ENCODE measurements at regions not wholly inside any gene's neighbourhood (a gene's known extent, or its start where the extent isn't known, plus 50 kb on each side); places are given as distances from the start of the nearest gene placed in this dataset.
"Not testable (repeated sequence)": the region's sequence is repeated elsewhere in the genome, so short reads cannot be mapped to it uniquely, and the experiment has no call there.

DNA sequence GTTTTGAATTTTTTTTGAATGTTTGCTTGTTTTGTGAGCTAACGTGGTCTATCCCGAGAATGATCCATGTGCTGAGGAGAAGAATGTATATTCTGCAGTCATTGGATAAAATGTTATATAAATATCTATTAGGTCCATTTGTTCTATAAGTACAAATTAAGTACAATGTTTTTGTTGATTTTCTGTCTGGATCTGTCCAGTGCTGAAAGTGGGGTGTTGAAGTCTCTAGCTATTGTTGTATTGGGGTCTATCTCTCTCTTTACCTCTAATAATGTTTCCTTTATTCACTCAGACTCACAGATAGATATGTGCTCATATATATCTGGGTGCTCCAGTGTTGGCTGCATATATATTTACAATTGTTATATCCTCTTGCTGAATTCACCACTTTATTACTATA lies 144.8 kb upstream of the SETMAR start:
- no peak for DNase-seq

DNA sequence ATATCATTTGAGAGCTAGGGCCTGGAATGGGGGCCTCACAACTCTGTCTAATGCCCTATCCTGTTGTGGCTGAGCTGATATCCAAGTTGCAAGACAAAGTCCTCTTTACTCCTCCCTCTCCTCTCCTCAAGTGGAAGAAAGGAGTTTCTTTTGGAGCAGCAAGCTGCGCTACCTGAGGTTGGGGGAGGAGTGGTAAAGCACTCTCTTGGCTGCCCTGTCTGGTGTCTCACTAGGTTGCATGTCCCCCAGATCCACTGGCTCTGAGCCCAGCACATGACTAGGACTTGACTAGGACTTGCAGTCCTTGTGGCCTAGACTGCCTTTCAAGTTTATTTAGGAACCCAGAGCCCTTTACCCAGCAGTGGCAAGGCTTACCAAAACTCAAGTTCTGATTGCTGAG lies 141.1 kb upstream of the SETMAR start:
- no peak for DNase-seq

DNA sequence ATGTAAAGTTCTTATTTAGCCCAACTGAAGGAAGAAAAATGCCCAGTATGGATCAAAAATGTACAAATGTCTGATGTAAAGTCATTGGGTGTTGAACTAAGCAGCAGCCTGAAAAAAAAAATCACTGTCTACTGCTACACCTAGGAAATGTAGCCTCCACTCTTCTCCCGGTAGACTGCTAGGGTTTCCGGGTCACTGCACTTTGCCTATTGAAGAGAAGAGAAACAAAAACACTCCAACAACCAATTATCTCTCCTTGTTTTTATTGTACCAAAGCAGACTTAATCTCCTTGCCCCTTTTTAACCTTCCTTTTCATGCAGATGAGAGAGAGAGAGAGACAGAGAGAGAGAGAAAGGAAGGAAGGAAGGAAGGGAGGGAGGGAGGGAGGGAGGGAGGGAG lies 140.2 kb upstream of the SETMAR start:
- DNase-seq = no peak

DNA sequence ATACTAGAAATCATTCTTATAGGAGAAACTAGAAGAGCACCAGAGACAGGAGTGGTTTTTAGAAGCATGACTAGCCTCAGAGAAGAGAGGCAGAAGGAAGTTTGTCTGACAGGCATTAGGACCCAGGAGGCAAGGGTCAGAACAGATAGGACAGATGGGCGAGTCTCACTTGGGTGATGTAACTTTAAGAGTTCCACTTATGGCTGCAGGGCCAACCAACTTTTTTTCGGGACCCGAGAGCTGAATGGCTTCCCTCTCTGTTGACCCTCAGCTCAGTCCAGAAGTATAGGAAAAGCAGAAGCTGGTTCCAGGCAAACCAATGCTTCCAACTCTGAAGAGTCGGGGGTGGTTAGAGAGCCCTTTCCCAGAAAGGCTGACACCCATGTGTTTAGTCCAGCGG lies 136.6 kb upstream of the SETMAR start:
- no peak for DNase-seq

DNA sequence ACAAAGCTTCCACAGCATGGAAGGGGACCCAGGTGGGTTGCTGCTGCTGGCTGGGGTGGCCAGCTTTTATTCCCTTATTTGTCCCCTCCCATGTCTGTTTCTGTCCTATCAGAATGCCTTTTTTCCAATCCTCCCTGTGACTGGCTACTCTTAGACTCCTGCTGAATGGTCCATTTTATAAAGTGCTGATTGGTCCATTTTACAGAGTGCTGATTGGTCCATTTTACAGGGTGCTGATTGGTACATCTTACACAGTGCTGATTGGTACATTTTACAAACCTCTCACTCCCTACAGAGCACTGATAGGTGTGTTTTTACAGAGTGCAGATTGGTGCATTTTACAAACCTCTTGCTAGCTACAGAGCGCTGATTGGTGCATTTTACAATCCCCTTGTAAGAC lies 135.9 kb upstream of the SETMAR start:
- DNase-seq = not testable (repeated sequence)

DNA sequence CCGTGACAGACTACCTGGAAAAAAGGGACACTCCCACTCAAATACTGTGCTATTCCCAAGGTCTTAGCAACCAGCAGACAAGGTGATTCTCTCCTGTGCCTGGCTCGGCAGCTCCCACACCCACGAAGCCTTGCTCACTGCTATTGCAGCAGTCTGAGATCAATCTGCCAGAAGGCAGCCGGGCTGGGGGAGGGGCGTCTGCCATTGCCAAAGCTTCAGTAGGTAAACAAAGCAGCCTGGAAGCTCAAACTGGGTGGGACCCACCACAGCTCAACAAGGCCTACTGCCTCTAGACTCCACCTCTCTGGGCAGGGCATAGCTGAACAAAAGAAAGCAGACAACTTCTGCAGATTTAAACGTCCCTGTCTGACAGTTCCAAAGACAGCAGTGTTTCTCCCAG lies 128.4 kb upstream of the SETMAR start:
- DNase-seq = no peak

DNA sequence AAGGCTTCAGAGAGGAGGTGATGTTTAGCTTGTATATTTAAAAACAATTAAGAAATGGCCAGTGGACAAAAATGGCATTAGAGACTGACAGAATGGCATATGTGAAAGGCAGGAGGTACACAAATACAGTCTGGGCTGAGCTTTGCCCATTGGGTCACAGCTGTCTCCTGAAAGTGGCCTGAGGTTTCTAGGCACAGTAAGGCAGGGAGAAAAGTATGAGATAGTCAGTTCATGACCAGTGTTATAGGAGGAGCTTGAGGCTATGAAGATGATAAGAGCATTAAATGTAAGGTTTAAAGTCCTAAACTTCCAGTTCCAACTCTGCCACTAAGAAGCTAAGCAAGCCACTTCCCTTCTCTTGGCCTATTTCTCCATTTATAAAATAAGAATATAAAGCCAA lies 111.2 kb upstream of the SETMAR start:
- no peak for DNase-seq

DNA sequence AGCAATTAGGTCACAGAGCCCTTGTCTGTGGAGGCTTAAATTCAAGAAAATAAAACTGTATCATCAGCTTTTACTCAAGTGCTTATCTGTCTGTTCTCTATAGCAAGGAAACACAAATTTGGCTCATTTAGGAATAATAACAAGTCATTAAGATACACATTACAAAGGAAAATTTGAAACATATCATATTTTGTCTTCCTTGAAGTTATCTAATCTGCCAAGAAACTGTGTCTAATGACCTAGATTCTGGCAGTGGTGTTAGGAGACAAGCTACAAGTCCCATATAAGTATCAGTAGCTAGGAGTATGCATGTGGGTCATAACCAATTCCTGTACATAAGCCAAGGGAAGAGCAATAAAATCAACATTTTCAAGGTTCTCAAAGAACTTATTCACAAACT lies 108.2 kb upstream of the SETMAR start:
- DNase-seq = no peak

DNA sequence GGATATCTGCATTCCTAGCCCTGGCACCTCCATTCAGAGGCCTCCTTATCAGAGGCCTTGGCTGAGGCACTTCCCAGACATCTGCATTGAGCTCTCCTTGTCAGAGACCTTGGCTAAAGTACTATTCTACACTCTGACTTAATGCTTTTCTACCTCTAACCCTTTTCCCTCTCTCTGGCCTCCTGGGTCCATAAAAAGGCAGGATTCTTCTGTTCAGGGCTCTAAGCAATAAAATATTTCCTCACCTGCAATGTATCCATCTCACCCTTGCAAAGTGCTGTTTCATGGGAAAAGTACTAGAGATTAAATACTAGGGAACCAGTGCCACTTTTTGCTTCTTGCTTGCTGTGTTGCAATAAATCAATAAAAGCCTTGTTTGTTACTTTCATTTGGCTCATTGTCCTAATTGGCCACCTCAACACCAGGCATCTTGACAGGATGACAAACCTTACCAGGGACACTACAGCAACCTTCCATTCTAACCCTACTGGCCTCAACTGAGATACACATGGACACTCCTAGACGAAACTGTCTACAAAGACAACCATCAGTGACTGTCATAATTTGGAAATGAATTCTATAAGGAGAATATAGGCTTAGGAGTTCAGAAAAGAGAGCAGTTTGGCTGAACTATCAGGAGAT lies 106.5 kb upstream of the SETMAR start:
- DNase-seq = no peak

DNA sequence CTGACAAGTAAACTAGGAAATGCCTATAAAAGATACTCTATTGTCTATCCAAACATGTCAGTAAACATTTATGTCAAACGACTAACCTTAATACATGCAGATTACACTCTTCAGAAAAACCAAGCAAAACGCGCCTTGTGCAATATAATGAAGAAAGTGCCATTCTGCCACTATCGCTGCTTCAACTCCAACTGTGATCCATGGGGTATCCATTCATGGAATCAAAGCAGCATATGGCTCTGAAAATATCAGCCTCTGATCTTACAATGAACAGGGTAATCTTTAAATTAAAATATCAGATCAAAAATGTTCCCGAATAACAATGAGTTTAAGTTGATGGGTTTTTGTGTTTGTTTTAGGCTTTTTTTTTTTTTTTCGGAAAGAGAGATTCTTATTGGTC lies 105.5 kb upstream of the SETMAR start:
- no peak for DNase-seq

DNA sequence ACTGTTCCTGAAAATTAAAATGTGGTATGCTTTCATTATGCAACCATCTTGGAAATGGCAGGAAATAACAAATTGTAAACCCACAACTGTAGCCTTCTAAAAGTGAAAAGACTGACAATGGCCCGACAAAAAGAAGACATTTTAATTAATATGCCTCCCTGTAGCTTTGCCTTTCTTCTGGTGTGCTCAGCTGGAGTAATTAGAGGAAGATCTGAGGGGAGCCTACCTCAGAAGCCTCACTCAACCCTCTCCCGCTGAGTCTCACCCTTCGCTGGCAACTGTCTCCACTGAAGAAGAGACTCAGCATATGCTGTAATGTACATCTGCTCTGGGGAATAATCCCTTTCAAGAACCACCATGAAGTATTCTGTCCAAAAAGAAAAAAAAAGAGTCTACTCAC lies 104.7 kb upstream of the SETMAR start:
- no peak for DNase-seq

DNA sequence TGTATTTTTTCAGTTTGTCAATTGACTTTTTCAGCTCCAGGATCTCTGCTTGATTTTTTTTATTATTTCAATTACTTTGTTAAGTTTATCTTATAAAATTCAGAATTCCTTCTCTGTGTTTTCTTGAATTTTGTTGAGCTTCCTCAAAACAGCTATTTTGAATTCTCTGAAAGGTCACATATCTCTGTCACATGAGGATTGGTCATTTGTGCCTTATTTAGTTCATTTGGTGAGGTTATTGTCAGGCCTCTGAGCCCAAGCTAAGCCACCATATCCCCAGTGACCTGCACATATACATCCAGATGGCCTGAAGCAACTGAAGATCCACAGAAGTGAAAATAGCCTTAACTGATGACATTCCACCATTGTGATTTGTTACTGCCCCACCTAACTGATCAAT lies 98.4 kb upstream of the SETMAR start:
- not testable (repeated sequence) for DNase-seq

DNA sequence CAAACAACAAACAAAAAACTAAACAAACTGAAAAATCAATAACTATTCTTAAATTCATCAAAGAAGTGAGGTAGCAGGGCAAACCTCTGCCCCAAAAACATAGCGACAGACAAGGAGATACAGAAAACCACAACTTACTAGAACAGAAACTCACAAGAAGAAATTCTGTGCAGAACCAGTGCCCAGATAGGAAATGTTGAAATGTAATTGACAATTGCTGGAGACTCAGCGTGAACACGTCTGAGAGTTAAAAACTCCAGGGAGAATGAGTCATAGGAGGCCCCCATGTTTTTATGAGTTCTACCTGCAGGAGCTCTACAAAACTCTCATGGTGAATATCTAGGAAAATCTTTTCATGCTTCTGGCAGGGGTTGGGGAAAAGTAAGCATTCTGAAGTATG lies 95.5 kb upstream of the SETMAR start:
- peak; percentile 35 for DNase-seq

DNA sequence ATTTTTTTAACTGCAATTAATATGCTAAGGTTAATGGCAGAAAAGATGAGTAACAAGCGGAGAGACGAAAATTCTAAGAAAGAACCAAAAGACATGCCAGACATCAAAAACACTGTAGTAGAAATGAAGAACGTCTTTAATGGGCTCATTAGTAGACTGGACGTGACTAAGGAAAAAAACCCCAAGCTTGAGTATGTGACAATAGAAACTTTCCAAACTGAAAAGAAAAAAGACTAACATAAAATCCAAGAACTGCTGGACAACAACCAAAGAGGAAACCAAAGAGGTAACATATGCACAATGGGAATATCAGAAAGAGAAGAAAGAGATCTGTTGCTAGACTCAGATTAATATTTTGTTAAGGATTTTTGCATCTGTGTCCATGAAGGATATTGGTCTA lies 94.6 kb upstream of the SETMAR start:
- no peak for DNase-seq

DNA sequence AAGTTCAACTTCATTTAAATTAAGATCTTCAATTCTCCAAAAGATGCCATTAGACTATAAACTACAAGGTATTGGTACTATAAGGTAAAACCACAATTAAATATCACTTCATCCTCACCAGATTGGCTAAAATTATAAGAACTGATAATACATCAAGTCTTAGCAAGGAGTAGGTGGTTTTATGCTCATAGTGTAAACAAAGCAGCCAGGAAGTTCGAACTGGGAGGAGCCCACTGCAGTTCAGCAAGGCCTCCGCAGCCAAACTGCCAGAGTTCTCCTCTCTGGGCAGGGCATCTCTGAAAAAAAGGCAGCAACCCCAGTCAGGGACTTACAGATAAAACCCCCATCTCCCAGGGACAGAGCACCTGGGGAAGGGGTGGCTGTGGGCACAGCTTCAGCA lies 91.6 kb upstream of the SETMAR start:
- DNase-seq = no peak

DNA sequence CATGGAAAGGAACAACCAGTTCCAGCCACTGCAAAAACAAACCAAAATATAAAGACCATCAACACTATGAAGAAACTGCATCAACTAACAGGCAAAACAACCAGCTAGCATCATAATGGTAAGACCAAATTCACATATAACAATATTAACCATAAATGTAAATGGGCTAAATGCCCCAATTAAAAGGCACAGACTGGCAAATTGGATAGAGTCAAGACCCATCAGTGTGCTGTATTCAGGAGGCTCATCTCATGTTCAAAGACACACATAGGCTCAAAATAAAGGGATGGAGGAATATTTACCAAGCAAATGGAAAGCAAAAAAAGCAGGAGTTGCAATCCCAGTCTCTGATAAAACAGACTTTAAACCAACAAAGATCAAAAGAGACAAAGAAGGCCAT lies 89.7 kb upstream of the SETMAR start:
- DNase-seq = not testable (repeated sequence)

DNA sequence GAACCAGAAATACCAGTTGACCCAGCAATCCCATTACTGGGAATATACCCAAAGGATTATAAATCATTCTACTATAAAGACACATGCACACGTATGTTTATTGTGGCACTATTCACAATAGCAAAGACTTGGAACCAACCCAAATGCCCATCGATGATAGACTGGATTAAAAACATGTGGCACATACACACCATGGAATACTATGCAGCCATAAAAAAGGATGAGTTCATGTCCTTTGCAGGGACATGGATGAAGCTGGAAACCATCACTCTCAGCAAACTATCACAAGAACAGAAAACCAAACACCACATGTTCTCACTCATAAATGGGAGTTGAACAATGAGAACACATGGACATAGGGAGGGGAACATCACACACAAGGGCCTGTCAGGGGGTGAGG lies 86.2 kb upstream of the SETMAR start:
- not testable (repeated sequence) for DNase-seq

DNA sequence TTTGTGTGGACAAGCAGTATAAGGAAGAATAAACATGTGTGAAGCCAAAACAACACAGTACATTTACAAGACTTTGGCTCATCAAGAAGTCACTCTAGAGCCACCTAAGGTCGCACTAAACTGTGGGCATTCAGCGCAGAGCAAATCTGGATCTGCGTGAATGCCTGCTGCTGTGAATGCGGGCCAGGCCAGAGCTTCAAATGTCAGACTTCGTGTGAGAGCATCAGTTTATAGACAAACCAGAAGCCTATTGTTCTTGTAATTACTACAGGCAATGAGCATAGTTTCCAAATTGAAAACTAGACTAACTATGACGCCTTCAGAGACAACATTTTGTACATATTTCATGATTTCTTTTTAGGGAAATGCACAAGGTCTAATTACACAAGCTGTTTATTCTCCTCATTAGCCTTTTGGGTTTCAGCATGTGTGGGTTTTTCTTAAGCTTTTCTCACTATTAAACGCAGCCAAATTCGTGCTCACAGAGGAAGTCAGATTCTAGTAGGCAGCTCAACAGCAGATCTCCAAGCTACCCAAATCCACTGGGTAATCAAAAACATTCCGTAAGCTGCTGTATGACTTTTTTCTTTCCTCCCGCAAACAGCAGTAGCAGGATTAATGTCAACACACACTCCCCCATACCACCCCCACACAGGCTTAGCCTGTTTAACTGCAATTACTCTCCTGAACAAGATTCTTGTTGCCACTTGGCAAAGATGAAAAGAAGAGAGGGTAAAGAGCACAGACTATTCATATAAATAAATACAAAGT lies 84.5 kb upstream of the SETMAR start:
- DNase-seq = no peak

DNA sequence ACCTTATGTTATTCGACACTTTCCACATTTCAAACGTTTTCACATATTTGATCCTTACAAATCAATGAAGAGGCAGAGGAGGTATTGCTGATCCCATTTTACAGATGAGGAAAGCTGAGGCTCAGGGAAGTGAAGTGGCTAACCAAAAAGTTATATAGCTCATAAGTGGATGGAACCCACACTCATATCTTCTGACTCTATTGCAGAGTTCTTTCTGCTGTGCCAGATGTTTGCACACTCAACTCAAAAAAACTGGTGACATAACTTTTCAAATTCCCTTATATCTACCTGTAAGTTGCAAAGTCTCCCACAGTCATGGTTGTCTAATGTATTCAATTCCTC lies 84.0 kb upstream of the SETMAR start:
- DNase-seq = no peak

DNA sequence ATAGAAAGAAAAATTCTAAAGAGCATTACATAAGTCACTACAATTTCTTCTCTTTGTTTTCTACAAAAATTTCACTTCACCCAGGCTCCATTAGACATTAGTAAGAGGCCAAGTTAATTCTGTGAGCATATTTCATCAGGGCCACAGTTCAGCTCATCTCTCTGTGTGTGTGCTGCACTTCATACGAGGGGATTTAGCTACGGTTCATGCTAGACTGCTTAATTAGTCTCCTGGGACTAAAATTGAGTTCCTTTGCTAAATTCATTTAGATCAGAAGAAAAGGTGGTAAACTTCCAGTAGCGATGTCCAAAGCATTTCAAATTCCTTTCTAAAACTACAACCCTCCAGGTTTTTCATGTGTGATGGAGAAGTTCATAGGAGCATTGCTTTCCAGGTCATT lies 83.1 kb upstream of the SETMAR start:
- no peak for DNase-seq

DNA sequence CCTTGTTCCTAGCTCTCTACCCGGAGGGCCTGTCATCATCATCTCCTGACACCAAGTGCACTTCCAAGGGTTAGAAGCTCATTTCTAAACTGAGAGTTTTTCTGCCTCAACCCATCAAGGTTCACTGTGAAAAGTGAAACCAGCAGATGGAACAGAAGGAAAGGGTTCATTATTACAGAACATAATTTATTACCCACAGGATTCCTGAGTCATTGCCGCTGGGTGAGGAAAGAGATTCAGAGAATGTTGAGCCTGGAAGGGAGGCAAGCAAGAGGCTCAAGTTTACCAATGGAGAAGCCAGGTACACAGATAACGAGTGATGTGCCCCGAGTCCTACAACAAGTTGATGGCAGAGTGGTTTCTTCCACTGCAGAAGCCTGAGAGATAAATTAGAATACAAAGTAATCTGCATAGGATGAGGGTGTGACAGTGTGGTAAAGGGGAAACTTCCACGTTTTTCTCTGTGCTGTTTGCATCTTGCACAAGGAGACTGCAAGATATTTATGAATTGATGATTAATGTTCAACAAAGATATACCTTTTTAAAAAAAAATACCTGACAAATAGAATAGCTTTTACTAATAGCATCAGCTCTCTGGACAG lies 80.5 kb upstream of the SETMAR start:
- no peak for DNase-seq

DNA sequence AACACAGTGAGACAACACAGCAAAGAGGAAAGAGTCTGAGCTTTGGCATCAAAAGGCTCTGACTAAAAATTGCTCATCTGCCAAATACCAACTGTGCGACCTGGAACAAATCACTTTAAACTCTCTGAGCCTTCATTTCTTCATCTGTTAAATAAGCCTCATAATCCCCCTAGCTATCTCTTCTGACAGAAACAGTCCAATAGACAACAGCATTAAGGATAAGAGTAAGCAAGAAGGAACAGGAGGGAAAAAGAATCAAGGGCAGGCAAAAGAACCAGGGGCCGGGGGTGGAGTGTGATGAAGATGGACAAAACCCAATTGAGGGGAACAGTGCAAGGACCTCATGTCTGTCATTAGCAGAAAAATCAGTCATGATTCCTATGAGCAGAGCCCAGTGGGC lies 79.4 kb upstream of the SETMAR start:
- no peak for DNase-seq

DNA sequence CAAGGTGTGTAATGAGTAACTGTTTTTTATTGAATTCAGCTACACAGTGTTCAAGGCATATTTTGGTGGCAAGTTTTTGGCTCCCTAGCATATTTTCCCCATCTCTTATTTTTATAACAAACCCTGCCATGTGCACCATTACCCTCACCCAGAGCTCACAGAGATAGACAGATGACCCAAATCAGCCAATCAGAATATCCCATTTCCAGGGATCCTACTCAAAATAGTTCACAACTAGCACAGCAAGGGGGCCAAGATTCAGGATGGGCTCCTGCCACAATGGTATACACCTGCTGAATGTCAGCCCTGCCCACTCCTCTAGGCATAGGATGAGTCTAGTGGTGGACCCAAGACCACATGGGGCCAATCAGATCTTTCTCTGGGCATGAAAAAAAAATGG lies 78.8 kb upstream of the SETMAR start:
- DNase-seq = no peak

DNA sequence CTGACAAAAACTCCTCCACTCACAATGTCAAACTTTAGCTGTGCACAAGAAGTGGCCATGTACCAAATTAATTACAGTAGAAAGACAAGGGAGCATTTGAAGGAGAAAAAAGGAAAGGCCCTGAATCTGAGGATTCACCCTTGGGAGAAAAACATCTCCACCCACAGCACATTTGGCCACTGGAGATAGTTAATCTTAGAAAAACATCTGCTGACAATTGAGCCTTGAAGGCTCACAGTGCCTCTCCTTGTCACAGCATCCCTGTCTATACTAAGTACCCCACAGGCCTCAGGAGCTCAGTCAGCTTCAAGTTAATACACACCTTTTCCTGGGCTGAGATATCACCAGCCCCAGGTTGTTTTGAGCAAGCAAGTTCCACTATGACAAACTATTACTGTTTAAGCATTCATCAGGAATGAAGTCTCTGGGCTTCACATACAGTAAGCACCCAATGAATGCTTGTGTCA lies 78.1 kb upstream of the SETMAR start:
- DNase-seq = no peak

DNA sequence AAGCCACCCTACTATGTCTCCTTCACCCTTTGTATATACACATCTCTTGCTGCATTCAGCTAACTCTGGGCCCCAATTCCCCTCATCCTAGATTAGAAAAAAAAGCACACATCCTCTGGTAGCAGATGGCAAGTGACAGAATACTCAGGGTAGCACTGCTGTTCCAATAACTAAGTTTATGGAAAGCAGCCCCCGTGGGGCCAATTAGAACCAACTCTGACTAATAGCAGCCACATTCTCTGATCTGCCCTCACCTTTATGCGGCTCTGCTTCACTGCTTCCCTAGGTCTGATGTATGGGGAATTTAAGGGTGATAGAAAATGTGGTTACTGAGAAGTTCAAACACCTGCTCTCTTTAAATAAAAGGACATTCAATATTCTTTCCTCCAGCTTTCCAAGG lies 74.9 kb upstream of the SETMAR start:
- no peak for DNase-seq

Measured in activated CD4-positive, alpha-beta T cell treated with anti-CD3 and anti-CD28 coated beads, Interleukin-2, amount 50 U/mL, for 16 hours (primary cell).